GM18517 (cell line): ENCODE measurements at regions not wholly inside any gene's neighbourhood (a gene's known extent, or its start where the extent isn't known, plus 50 kb on each side); places are given as distances from the start of the nearest gene placed in this dataset.
"Not testable (repeated sequence)": the region's sequence is repeated elsewhere in the genome, so short reads cannot be mapped to it uniquely, and the experiment has no call there.

ENCODE experiments used
- ATAC-seq: cut with Tn5 transposase; IDR thresholded peaks from one replicate; pipeline ENCODE4 v1.9.1; 2021; ENCODE audit warnings: mild to moderate bottlenecking, moderate library complexity; ENCODE audit not compliant: unreplicated experiment

- ATAC-seq: no peak
Observed at GRCh38 chr14:83712418-83713129, 1817.4 kb upstream of the FLRT2 start.

- ATAC-seq: no peak
Observed at GRCh38 chr14:83713732-83714131, 1816.2 kb upstream of the FLRT2 start.

DNA sequence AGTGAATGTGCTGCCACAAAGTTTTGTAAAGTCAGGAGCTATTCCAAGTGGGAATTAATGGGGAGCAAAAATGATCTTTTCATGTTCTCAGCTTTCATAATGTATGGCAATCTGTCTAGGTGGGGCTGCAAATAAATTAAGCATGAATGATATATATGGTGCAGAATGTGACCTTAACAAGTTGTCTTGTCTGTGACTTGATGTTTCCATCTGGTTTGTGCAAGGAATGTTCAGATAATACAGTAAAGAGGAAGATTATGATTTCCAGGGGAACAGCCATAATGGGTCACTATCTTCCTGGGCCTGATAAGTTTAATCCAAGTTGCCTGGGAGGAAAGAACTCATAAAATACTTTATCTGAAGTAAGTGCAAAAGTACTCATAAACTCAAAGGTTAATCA lies 1815.8 kb upstream of the FLRT2 start:
- ATAC-seq: no peak

DNA sequence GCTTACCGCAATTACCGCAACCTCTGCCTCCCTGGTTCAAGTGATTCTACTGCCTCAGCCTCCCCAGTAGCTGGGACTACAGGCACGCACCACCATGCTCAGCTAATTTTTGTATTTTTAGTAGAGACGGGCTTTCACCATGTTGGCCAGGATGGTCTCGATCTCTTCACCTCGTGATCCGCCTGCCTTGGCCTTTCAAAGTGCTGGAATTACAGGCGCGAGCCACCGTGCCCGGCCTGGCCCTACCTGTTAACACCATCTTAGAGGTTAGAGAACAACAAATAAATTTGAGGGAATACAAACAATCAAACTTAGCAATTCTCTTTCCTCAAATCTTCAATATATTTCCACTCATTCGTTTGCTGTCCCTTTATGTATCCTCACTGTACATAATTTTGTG lies 1810.5 kb upstream of the FLRT2 start:
- ATAC-seq: not testable (repeated sequence)

GRCh38 chr14:83733670-83734069 lies 1796.3 kb upstream of the FLRT2 start:
- no peak for ATAC-seq

DNA sequence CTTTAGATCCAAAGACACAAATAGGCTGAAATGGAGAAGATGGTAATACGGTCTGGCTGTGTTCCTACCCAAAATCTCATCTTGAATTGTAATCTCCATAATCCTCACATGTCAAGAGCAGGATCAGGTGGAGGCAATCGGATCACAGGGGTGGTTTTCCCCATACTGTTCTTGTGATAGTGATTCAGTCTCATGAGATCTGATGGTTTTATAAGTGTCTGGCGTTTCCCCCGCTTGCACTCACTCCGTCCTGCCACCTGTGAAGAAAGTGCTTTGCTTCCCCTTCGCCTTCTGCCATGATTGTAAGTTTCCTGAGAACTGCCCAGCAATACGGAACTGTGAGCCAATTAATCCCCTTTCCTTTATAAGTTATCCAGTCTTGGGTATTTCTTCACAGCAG lies 1795.5 kb upstream of the FLRT2 start:
- ATAC-seq: no peak

DNA sequence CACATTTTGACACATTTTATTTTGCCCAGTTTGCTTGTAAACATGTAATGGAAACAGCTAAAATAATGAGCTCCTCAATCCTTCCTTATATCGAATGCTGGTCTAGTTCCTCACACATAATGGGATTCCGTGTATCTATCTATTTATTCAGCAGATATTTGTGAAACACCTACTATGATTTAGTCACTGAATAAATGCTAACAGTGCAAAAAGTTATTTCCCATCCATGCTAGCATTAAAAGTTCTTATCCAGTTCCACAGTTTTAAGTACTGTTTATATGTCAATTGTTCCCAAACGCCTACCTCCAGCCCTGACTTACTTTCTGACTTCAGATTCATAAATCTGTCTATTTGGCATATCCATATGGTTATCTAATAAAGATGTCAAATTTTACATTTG lies 1788.7 kb upstream of the FLRT2 start:
- ATAC-seq: no peak

DNA sequence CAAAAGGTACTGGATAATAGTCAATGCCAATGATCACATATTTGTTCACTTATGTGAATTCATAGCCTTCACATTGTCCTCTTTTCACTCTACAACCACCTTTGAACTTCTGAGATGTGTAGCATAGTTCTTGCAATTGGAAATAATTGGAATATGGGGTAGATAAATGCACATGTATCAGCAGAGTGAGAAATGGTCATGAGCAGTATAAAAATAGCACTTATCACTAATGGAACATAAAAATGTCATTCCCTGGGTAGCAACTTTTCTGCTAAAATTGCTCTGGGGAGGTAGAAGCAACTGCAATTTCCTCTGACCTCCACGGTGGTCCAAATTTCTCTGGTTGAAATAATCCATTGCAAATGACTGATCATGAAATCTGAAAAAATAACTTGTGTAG lies 1785.7 kb upstream of the FLRT2 start:
- no peak for ATAC-seq

DNA sequence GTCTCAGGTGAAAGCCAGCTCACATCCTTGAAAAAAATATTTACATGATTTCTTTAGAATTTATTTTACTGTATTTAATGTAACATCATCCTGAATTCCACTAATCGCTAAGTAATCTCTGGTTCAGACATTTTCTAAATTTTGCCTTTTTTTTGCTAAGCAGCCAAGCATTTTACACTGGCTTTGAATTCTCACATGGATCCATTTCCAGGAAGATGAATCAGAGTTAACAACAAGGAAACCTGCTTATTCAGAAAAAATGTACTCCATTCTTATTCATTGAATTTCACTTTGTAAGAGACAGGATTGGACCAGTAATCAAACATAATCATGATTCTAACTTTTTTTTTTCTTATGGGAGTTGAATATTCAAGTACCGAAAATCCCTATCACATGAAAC lies 1785.1 kb upstream of the FLRT2 start:
- ATAC-seq: no peak

- ATAC-seq: no peak
Observed at GRCh38 chr14:83746336-83746735, 1783.6 kb upstream of the FLRT2 start.

- no peak for ATAC-seq
Observed at GRCh38 chr14:83757916-83758315, 1772.0 kb upstream of the FLRT2 start.

DNA sequence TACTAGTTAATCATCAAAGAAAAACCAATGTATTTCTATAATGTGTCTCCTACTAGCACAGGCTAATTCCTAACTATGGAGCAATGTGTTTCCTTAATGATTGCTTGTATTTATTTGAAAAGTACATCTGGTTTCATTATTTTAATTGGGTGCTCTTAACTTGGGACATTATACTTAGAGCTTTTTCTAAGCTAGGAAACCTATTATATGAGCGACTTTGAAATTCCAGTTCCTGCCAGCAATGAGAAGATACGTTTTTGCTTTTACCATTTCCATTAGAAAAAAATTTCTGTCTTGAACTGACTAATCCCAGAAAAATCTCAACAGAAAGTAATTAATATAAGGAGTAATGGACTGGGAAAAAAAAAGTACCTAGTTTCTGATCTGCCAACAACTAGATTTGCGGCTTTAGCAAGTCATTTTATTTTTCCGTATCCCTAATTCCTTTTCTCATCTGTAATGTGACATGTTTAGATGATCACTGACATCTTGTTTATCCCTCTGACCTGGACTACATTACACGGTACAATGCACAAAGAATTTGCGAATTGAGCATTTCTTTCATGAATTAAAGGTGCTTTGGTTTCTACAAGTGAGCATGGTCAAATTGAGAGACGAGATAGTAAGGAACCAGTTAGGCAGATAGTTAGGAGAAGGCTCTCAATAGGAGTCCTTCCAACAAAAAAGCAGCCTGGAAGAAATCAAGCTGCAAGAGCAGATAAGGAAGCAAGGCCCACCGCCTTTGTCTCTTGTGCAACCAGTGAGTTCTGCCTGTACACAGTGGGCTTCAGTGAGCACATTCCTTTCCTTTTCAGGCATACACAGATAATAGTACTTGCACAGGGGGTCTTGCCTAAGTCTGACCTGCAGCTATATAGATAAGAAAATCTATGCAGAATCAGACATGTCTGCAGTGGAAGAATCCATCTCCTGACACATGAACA lies 1765.0 kb upstream of the FLRT2 start:
- no peak for ATAC-seq

DNA sequence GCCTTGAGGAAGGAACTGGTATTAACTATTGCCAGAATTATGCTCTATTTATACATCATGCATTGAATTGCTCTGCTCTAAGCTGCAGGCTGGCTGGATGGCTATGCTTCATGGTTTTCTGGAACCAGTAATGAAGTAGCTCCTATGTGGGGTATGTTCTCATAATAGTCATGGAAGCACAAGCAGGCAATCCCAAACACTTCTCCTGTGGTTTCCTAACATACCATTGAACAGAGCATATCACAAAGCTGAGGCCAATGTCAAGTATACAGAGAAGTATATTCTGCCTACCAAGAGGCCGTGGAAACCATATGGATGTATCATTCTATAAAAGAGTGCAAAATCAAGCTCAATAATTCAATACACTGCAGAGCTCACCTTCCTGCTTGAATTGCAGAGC lies 1752.4 kb upstream of the FLRT2 start:
- no peak for ATAC-seq

DNA sequence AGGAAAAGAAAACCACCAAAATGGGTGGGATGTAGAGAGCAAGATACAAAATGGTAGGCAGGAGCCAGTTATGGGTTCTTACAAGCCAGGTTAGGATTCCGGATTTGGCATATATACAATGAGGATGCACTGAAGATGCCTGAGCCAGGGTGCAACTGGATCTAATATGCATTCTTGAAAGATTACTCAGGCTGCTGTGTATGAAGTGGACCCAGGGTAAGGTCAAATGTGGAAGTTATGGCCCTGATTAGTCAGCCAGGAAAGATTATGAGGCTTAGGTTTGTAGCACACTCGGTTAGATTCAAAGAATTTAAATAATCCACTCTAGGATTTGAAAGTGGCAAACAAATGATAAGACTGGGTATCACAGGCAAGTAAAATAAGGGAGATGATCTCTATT lies 1750.7 kb upstream of the FLRT2 start:
- no peak for ATAC-seq

DNA sequence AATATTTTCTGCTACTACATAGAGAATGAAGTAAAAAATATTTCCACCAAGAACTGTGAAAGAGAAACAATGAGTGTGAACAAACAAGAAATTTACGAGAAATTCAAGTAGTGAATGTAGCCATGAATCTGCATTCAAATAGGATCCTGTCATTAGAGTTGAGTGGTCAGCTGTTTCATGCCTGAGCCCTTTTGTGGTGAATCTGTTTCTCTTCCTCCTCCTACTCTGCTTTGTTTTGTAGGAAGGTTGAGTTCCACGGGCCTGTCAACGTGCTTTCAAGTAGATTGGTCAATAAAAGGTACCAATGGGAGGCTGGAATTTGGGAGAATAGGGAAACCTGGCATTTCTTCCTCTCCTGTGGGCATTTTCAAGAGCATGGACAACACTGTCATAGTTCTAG lies 1749.6 kb upstream of the FLRT2 start:
- ATAC-seq: no peak

DNA sequence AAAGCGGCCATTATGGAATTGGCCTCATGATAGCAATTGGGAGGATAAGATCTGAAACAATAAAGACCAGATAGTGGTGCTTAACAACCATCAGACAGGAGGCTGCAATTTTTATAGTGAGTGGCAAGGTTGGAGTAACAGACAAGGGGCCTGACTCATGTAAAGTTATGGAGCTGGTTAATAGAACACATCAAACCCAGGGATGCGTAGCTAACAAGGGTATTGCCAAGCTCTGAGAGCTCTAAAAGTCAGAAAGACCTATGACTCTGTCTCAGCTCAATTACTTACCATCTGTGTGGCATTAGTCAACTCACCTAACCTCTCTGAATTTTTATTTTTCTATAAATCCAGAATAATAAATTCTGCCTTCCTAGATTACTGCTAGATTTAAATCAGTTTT lies 1731.5 kb upstream of the FLRT2 start:
- ATAC-seq: no peak

- ATAC-seq: no peak
Observed at GRCh38 chr14:83799233-83799632, 1730.7 kb upstream of the FLRT2 start.

DNA sequence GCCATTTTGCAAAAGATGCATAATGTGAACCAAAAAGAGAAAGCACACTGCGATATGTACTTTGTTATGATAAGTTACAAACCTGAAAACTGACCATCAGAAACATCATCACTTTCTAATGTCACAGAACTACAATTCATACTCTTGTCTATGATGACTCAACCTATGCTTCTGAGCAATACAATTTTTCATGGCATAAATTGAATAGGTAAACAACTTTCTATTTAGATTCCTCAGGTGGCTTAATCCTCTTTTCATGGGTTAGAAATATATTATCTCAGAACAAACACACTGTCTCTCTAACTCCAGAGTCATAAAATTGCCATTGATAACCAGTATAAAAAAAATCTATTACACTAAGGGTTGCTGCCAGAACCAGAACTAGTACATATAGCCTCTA lies 1715.0 kb upstream of the FLRT2 start:
- ATAC-seq: no peak

DNA sequence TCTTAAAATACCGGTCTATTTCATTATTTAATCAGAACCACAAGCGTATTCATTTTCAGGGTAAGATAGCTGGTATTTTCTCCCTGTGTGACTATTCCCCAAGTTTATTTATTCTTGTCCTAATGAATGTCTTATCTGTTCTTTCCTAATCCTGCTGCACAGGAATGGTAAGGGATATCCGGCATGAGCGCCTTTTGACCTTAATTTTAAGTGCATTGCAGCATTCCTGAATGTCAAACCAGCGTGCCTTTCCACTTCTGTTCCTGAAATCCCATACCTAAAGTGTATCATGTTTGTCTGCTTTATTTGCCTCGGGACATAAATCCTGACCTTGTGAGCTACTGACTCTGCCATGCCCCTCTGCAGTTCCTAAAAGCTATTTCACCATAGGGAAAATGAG lies 1713.2 kb upstream of the FLRT2 start:
- no peak for ATAC-seq

GRCh38 chr14:83825843-83826242 lies 1704.1 kb upstream of the FLRT2 start:
- ATAC-seq: no peak

GRCh38 chr14:83826838-83827237 lies 1703.1 kb upstream of the FLRT2 start:
- no peak for ATAC-seq

DNA sequence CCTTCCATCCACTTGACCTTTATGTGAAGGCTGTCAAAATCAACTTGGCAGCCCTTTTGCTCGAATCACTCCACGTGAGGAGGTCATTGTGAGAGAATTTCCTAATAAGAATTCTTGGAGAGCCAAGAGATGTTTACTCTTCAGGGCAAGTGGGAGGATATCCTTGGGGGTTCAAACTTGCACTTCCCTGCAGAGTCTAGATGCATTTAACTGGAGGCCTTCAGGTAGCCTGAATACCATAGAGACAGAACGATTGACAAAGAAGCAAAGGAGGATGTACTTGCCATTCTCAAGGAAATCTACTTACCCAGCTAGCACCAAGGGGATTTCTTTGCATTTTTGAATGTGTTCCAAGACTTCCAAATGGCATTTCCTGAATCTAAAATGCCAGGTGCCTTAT lies 1702.6 kb upstream of the FLRT2 start:
- no peak for ATAC-seq
